Panc1 (cell line): ENCODE measurements at regions not wholly inside any gene's neighbourhood (a gene's known extent, or its start where the extent isn't known, plus 50 kb on each side); places are given as distances from the start of the nearest gene placed in this dataset. TPM values are rescaled to one million over a fixed set of nuclear protein-coding genes. Genes with fewer than 3 reads are reported as not detected.

Experiments
- ATAC-seq: fragments of 200-7000 bp; cut with Tn5 transposase; 2 replicates; pipeline ENCODE4 v1.9.1; 2020; ENCODE audit warnings: mild to moderate bottlenecking, moderate library complexity
- BruUV-seq: library from RNA; stranded (reverse); fragments of 400-500 nt; replicated peaks from 2 replicates; lab custom pipeline; 2021; lab: Mats Ljungman, UMichigan
- CTCF ChIA-PET: fragments of 300-600 bp; sonication (Branson Sonifier 250); formaldehyde crosslinking; loops from one replicate; lab custom pipeline; 2022; ENCODE audit warnings: antibody characterized with exemption; lab: Charles Lee
- POLR2A ChIA-PET: fragments of 300-600 bp; sonication (Branson Sonifier 250); formaldehyde crosslinking; loops from one replicate; lab custom pipeline; 2022; ENCODE audit warnings: antibody characterized with exemption; lab: Charles Lee
- DNase-seq: peaks from one replicate; pipeline ENCODE4 v3.0.0-alpha.2; 2010; ENCODE audit warnings: low read depth, low spot score
- H3K27ac ChIP-seq: 2 replicates; pipeline ENCODE4 v1.5.1; 2011; ENCODE audit warnings: mild to moderate bottlenecking, low read length, inconsistent platforms
- H3K27me3 ChIP-seq: fragments of 200-500 bp; sonication (Bioruptor generic); 2 replicates; pipeline ENCODE4 v1.6.0; 2014; ENCODE audit warnings: low read length, inconsistent platforms; ENCODE audit not compliant: control insufficient read depth, insufficient read depth
- H3K36me3 ChIP-seq: fragments of 200-500 bp; sonication (Bioruptor generic); 2 replicates; pipeline ENCODE4 v1.5.1; 2014; ENCODE audit warnings: inconsistent platforms, mild to moderate bottlenecking, low read length, moderate library complexity; ENCODE audit not compliant: control insufficient read depth, insufficient read depth
- H3K4me1 ChIP-seq: 2 replicates; pipeline ENCODE4 v1.5.1; 2011; ENCODE audit warnings: inconsistent platforms, mild to moderate bottlenecking, low read length, moderate library complexity; ENCODE audit not compliant: control insufficient read depth, insufficient read depth
- H3K4me3 ChIP-seq, 2 experiments: 2 replicates each; pipeline ENCODE4 v1.5.1; 2011 to 2012; ENCODE audit warnings: low read depth in 2 of 2, low read length in 2 of 2, mild to moderate bottlenecking in 2 of 2, inconsistent platforms in 1 of 2, moderate library complexity in 1 of 2
- H3K9me3 ChIP-seq: fragments of 200-500 bp; sonication (Bioruptor generic); 2 replicates; pipeline ENCODE4 v1.5.1; 2014; ENCODE audit warnings: low read depth, mild to moderate bottlenecking, inconsistent platforms, low read length, moderate library complexity; ENCODE audit not compliant: control insufficient read depth, insufficient read depth
- CTCF ChIP-seq: fragments of 450-650 bp; IDR thresholded peaks from 2 replicates; pipeline ENCODE4 v1.5.1; 2017; ENCODE audit warnings: mild to moderate bottlenecking
- POLR2AphosphoS5 ChIP-seq: IDR thresholded peaks from 2 replicates; pipeline ENCODE4 v1.6.1; 2012; ENCODE audit warnings: mild to moderate bottlenecking, low read depth, low read length, moderate library complexity
- REST ChIP-seq, 2 experiments: IDR thresholded peaks; 2 replicates each; pipeline ENCODE4 v1.6.1; 2011 to 2012; ENCODE audit warnings: low read depth in 2 of 2, control low read depth in 1 of 2, low read length in 1 of 2, mild to moderate bottlenecking in 1 of 2, moderate library complexity in 1 of 2; ENCODE audit not compliant: insufficient read depth in 1 of 2
- SIN3A ChIP-seq: IDR thresholded peaks from 2 replicates; pipeline ENCODE4 v1.6.1; 2012; ENCODE audit warnings: low read depth, mild to moderate bottlenecking, low read length, moderate library complexity, borderline replicate concordance; ENCODE audit not compliant: insufficient read depth
- TCF7L2 ChIP-seq: IDR thresholded peaks from 2 replicates; pipeline ENCODE4 v1.6.1; 2011; ENCODE audit warnings: mild to moderate bottlenecking, low read depth, low read length, inconsistent platforms
- in situ Hi-C: cut with HindIII; loops from 2 replicates; pipeline ENCODE4 v1.10.0; 2016; ENCODE audit warnings: low sequenced_read_pairs, low pct_unique_long_range_greater_than_20kb
- intact Hi-C: fragments of 100-400 bp; cut with micrococcal nuclease; formaldehyde crosslinking; loops from one replicate; pipeline ENCODE4 v1.10.0; 2022; ENCODE audit not compliant: unreplicated experiment
- microRNA-seq: library from miRNA; unstranded; fragments of <30 nt; microRNA quantifications from one replicate; pipeline ENCODE4 v1.1.0, GENCODE V29; 2020; ENCODE audit not compliant: unreplicated experiment

- no TSS peak for BruUV-seq
- in situ Hi-C loops = no loop called here
- intact Hi-C loops = no loop called here
- no peak for ATAC-seq
- H3K36me3 ChIP-seq = no peaks in the 10 kb centered on the region
- ChIA-PET POLR2A (no interaction called here), CTCF (no interaction called here)
- H3K27ac ChIP-seq = no peak overlapping the region
- no peak for DNase-seq
- H3K9me3 ChIP-seq = no peaks in the 10 kb centered on the region
- no peaks in the 10 kb centered on the region for H3K4me1 ChIP-seq
- no peak overlapping the region for H3K4me3 ChIP-seq
- no peak for TF ChIP-seq TCF7L2
- no peak for TF ChIP-seq SIN3A
- TF ChIP-seq POLR2AphosphoS5 = no peak
- no peak for TF ChIP-seq REST (IDR thresholded peaks at IDR 0.05; ENCODE audit: insufficient read depth in 1 of 2, low read depth in 2 of 2, low read length in 1 of 2)
- TF ChIP-seq CTCF = no peak
- H3K27me3 ChIP-seq = no peaks in the 10 kb centered on the region
Observed at GRCh38 chr4:147430111-147430510, 50.8 kb upstream of the EDNRA start.

Small RNA genes lying in the stretch of these regions (microRNA-seq; reads per million reads assigned to microRNA genes)
- gene MIR548G = not detected
